SJCRH30 (cell line): ENCODE measurements at regions not wholly inside any gene's neighbourhood (a gene's known extent, or its start where the extent isn't known, plus 50 kb on each side); places are given as distances from the start of the nearest gene placed in this dataset.

ENCODE experiments used
- DNase-seq, 2 experiments: peaks; one replicate each; pipeline ENCODE4 v3.0.0-alpha.2; 2015 to 2020
- H3K27ac ChIP-seq: fragments of 250-450 bp; sonication (Bioruptor Pico); 2 replicates; pipeline ENCODE4 v1.5.1; 2020; ENCODE audit warnings: mild to moderate bottlenecking, moderate library complexity
- H3K27me3 ChIP-seq: fragments of 250-450 bp; sonication (Bioruptor Pico); 2 replicates; pipeline ENCODE4 v1.5.1; 2020; ENCODE audit warnings: mild to moderate bottlenecking, moderate library complexity
- H3K36me3 ChIP-seq: fragments of 250-450 bp; sonication (Bioruptor Pico); 2 replicates; pipeline ENCODE4 v1.5.1; 2020; ENCODE audit warnings: mild to moderate bottlenecking, moderate library complexity
- H3K4me1 ChIP-seq: fragments of 250-450 bp; sonication (Bioruptor Pico); 2 replicates; pipeline ENCODE4 v1.5.1; 2020; ENCODE audit warnings: mild to moderate bottlenecking, moderate library complexity
- H3K4me3 ChIP-seq: fragments of 250-450 bp; sonication (Bioruptor Pico); 2 replicates; pipeline ENCODE4 v1.5.1; 2020; ENCODE audit warnings: mild to moderate bottlenecking, moderate library complexity
- H3K9me3 ChIP-seq: fragments of 250-450 bp; sonication (Bioruptor Pico); replicated peaks from 2 replicates; pipeline ENCODE4 v1.5.1; 2020; ENCODE audit warnings: mild to moderate bottlenecking, moderate library complexity

DNA sequence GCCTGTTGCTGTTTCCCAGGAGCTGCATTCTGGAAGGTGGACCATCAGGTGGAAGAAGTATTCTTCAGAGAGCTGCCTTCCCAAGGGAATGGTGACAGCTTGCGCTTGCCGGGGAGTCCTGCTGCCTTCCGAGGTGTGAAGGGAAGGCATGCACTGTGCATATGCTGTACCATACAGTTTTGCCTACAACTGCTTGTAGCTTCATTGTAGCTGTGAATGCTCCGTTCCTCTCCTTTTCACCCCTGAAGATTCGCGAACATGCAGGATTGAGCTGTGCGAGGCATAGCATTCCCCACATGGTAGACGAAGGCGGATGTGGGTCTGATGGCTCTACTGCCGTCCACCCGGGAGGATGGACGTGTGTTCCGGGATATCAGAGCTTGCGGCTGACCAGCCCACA, 243.2 kb upstream of the TSHZ3 start:
- H3K9me3 ChIP-seq: no peaks in the 10 kb centered on the region
- DNase-seq: no peak
- no peak overlapping the region for H3K27ac ChIP-seq
- H3K4me3 ChIP-seq: no peak overlapping the region
- no peaks in the 10 kb centered on the region for H3K27me3 ChIP-seq
- no peaks in the 10 kb centered on the region for H3K36me3 ChIP-seq
- peaks cover 9% of the 10 kb centered on the region; the same call in 1 of the 2 replicates for H3K4me1 ChIP-seq

DNA sequence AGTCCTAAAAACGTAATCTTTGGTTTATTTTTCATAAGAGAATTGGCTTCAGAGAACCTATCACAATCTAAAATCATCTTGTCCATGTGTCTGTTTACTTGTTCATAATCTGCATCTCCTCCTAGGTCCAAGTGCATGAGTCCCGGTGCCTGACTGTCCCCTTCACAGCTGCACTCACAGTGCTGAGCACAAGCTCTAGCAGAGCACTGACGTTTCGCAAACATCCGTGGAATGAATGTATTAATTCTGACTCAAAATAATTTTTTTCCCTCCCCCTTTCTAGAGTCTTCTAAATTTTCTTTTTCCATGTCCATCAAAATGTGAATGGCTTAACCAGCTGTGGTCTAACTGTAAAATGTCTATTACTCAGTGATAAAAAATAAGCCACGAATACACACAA, 245.5 kb upstream of the TSHZ3 start:
- no peak for DNase-seq
- H3K4me1 ChIP-seq: peaks cover 6% of the 10 kb centered on the region; the same call in 1 of the 2 replicates
- no peak overlapping the region for H3K4me3 ChIP-seq
- H3K9me3 ChIP-seq: no peaks in the 10 kb centered on the region
- no peaks in the 10 kb centered on the region for H3K36me3 ChIP-seq
- no peaks in the 10 kb centered on the region for H3K27me3 ChIP-seq
- H3K27ac ChIP-seq: no peak overlapping the region

DNA sequence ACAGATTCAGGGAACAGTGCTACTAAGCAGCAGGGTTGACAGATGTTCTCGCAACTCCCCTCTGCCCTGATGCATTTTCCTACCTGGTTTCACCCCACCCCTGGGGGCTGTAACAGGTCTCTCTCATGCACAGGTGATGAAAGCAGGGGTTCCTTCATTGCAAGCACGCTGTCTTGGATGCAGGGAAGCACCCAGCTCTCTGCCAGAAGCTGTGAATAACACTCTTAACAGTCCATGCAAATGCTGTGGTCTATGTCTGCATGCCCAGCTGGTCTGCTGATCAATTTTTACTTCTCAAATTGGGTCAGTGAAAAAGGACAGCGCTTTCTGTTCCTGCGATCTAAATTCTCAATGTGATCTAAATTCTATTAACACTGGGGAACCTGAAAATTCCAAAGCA, 246.3 kb upstream of the TSHZ3 start:
- H3K4me1 ChIP-seq: peaks cover 6% of the 10 kb centered on the region; the same call in 1 of the 2 replicates
- no peak overlapping the region for H3K4me3 ChIP-seq
- H3K36me3 ChIP-seq: no peaks in the 10 kb centered on the region
- H3K27ac ChIP-seq: no peak overlapping the region
- no peaks in the 10 kb centered on the region for H3K9me3 ChIP-seq
- H3K27me3 ChIP-seq: no peaks in the 10 kb centered on the region
- DNase-seq: no peak

DNA sequence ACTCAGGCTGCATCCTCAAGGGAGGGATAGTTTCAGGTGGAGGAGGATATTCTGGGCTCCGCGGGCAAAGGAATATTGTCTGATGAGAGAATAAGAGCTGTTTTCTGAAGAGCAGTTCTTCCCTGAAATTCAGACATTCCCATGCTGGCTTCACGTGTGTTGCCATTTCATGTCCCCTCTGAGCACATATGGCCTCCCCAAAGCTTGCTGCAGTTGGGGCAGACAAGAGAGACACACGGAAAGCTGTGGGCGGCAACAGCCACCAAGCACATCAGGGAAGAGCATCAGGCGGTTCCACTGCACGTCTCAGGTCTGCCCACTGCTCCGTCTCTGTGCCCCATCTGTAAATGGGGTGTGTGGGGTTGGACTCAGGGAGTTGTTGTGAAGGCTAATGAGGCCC, 247.5 kb upstream of the TSHZ3 start:
- no peak overlapping the region for H3K4me3 ChIP-seq
- no peaks in the 10 kb centered on the region for H3K27me3 ChIP-seq

DNA sequence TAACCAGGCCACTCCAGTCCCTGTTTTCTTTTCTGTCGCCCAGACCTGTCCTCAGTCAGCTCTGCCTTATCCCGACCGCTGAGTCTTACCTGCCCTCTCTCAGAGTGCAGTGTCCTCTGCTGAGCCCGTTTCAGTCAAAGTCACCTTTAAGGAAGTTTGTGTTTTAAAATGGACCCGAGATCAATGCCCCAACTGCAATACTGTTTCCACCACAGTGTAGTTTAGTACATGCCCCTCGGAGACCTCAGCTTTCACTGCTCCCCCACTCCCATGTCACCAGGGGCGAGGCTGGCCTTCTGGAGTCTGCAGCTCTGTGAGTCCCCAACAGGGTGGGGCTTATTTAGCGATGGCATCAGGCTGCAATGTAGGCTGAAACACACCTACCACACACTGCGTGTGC, 248.4 kb upstream of the TSHZ3 start:
- no peak overlapping the region for H3K27ac ChIP-seq
- H3K4me1 ChIP-seq: peaks cover 6% of the 10 kb centered on the region; the same call in 1 of the 2 replicates
- no peaks in the 10 kb centered on the region for H3K36me3 ChIP-seq
- no peak for DNase-seq
- H3K27me3 ChIP-seq: no peaks in the 10 kb centered on the region
- H3K4me3 ChIP-seq: no peak overlapping the region
- H3K9me3 ChIP-seq: no peaks in the 10 kb centered on the region

More for the DNA sequence above, 247.5 kb upstream of the TSHZ3 start:
- no peaks in the 10 kb centered on the region for H3K9me3 ChIP-seq
- DNase-seq: no peak
- no peaks in the 10 kb centered on the region for H3K36me3 ChIP-seq
- H3K4me1 ChIP-seq: peaks cover 6% of the 10 kb centered on the region; the same call in 1 of the 2 replicates
- no peak overlapping the region for H3K27ac ChIP-seq

DNA sequence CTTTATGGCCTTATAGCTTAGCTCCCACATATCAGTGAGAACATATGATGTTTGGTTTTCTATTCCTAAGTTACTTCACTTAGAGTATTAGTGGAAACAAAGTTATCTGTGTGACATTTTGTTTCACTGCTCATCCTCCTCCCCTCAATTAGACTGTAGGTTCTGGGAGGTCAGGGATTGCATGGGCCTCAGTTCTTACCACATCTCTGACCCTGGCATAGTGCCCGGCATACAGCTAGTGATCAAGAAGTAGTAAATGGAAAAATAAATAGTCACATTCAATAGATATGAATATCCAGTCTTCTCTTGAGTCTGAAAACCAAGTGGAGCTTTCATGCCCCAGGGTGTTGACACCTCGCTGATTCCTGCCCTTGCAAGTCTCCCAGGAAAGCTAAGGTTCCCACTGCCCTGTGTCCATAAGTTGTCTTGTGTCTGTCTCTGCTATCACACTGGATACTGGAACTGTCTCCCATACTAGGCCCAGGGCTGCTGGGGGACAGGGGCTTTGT, 249.5 kb upstream of the TSHZ3 start:
- Histone ChIP-seq H3K4me3 (no peak overlapping the region), H3K4me1 (peaks cover 6% of the 10 kb centered on the region; the same call in 1 of the 2 replicates), H3K9me3 (no peaks in the 10 kb centered on the region), H3K27ac (no peak overlapping the region), H3K36me3 (no peaks in the 10 kb centered on the region), H3K27me3 (no peaks in the 10 kb centered on the region)
- no peak for DNase-seq

DNA sequence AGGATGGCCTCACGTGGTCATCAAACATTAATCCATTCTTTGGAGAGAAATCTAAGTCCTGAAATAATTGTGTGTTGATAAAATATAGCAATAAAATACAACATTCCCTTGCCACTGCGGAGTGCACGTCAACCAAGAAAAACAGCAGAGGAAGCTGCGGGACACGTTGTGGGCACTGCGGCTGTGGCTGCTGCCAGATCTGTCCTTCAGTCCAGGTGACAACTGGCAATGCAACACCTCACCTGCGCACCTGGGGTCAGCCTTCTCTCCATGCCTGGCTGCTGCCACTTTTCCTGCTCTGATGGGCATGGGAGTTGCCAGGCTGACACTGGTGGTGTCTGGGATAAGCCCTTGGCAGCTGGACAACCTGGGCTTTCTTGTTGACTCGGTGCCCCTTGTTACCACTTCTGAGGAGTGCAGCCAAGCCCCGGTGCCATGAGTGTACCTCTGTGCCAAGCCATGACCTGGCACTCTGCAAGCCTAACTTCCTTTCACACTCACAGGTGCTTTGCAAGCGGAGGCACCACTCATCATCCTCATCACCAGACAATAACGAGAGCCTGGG, 251.6 kb upstream of the TSHZ3 start:
- Histone ChIP-seq H3K36me3 (no peaks in the 10 kb centered on the region), H3K27ac (no peak overlapping the region), H3K9me3 (no peaks in the 10 kb centered on the region), H3K27me3 (no peaks in the 10 kb centered on the region), H3K4me1 (no peaks in the 10 kb centered on the region), H3K4me3 (no peak overlapping the region)
- no peak for DNase-seq

DNA sequence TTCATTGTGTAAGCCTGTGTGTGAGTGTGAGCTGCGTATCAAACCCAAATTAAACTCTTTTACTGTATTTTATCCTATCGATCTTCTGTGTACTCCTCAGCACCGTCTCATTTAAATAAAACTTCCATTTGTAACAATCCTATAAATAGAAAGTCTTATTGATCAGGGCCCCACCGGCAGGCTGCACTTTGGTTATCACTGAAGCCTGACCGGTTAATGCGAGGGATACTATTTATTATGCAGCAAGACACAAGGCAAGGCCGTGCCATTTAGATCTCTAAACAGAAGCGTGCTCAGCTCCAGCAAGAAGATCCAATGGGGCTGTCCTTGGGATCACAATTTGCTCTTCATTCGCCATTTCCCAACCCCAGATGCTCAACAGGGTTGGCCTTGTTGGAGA, 252.6 kb upstream of the TSHZ3 start:
- H3K27me3 ChIP-seq: no peaks in the 10 kb centered on the region
- no peaks in the 10 kb centered on the region for H3K36me3 ChIP-seq
- no peaks in the 10 kb centered on the region for H3K9me3 ChIP-seq
- H3K4me1 ChIP-seq: no peaks in the 10 kb centered on the region
- H3K27ac ChIP-seq: no peak overlapping the region
- H3K4me3 ChIP-seq: no peak overlapping the region
- no peak for DNase-seq

DNA sequence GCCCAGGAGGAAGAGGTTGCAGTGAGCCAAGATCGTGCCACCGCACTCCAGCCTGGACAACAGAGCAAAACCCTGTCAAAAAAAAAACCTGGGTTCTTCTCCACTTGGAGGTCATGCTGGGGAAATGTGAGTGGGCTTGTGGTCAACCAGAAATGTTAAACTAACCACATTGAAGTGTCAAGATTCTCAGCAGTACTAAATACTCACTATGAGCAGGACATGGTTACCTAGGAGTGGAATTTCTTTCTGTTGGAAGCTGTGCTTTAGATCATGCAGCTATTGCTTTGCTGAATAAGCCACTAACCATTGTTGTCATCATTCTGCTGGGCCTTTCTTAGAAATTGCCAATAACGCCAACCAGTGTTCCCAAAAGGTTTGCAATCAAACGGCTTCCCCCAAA, 253.3 kb upstream of the TSHZ3 start:
- Histone ChIP-seq H3K27ac (no peak overlapping the region), H3K4me3 (no peak overlapping the region), H3K9me3 (no peaks in the 10 kb centered on the region), H3K4me1 (no peaks in the 10 kb centered on the region), H3K27me3 (no peaks in the 10 kb centered on the region), H3K36me3 (no peaks in the 10 kb centered on the region)
- DNase-seq: peak in 1 of 2 experiments; percentile 49

DNA sequence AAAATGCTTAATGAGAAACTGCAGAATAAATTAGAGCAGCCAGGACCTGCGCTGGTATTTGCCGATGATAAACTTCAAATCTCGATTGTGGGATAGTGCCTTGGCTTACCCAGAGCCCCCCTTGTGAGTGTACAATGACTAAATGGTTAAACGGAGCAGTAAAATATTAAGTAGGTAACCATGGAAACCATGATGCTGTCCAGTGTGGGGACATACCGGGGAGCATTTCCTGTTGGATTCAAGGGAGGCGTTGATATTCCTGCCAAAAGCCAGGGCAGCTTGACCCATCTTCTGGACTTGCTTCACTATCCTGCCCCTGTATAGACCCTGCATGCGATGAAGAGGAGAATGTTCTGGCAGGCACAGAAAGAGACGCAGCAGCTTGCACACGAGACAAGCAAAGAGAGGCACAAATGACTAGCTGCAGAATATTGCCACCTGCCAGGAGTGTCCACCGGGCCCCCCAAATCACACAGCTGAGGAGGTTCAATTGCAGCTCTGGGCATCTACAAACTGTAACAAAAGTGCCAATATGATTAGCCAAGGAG, 255.3 kb upstream of the TSHZ3 start:
- no peaks in the 10 kb centered on the region for H3K27me3 ChIP-seq
- no peaks in the 10 kb centered on the region for H3K36me3 ChIP-seq
- no peaks in the 10 kb centered on the region for H3K4me1 ChIP-seq
- H3K4me3 ChIP-seq: no peak overlapping the region
- H3K27ac ChIP-seq: no peak overlapping the region
- no peaks in the 10 kb centered on the region for H3K9me3 ChIP-seq
- no peak for DNase-seq

DNA sequence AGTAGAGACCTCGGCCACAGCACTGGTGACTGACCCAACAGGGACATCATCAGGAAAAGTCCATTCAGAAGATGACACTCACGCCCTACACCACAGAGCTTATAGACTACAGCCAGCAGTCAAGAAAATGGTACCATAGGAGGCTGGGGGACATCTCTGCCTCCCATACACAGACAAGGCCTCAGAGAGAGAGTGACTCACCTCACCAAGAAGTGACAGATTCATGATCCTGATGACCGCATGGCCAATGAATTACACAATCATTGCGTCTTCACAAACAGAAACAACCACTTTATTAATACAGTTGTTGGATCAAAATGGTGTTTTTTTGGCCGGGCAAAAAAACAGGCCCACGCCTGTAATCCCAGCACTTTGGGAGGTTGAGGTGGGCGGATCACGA, 260.8 kb upstream of the TSHZ3 start:
- H3K27ac ChIP-seq: no peak overlapping the region
- no peak for DNase-seq
- H3K27me3 ChIP-seq: no peaks in the 10 kb centered on the region
- H3K4me1 ChIP-seq: peaks cover 4% of the 10 kb centered on the region; the same call in 1 of the 2 replicates
- no peaks in the 10 kb centered on the region for H3K9me3 ChIP-seq
- no peak overlapping the region for H3K4me3 ChIP-seq
- H3K36me3 ChIP-seq: no peaks in the 10 kb centered on the region

DNA sequence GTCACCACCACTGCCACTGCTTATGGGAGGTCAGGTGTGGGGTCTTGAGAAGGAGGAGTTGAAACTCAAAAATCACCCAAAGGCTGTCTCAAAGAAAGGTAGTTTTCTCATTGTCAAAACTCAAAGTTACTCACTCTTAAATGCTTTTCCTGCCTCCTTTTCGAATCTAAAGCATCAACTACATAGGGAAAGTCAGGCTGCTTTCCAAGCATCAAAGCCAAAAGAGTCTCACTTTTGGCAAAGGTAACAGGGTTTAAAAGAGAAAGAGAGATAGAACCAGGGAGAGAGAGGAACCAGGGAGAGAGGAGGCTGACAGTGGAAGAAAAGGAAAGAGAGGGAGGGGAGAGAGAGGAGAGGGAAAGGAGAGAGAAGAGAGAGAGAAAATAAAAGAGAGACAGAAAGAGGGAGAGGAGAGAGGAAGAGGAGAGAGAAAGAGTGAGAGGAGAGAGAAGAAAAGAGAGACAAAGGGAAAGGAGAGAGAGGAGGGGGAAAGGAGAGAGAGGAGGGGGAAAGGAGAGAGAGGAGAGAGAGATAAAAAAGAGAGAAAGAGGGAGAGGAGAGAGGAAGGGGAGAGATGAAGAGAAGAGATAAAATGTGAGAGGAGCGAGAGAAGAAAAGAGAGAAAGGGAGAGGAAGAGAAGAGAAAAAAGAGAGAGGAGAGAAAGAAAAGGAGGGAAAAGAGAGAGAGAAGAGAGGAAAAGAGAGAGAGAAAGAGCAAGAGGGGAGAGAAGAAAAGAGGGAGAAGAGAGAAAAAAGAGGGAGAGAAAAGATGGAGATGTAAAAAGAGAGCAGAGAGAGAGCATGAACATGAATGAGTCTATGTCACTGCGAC, 262.0 kb upstream of the TSHZ3 start:
- Histone ChIP-seq H3K4me1 (peaks cover 4% of the 10 kb centered on the region; the same call in 1 of the 2 replicates), H3K36me3 (no peaks in the 10 kb centered on the region), H3K27me3 (no peaks in the 10 kb centered on the region), H3K4me3 (no peak overlapping the region), H3K27ac (no peak overlapping the region), H3K9me3 (0 out of 2 replicates have a peak, but pooled peaks cover 3% of the 10 kb centered on the region)
- no peak for DNase-seq

DNA sequence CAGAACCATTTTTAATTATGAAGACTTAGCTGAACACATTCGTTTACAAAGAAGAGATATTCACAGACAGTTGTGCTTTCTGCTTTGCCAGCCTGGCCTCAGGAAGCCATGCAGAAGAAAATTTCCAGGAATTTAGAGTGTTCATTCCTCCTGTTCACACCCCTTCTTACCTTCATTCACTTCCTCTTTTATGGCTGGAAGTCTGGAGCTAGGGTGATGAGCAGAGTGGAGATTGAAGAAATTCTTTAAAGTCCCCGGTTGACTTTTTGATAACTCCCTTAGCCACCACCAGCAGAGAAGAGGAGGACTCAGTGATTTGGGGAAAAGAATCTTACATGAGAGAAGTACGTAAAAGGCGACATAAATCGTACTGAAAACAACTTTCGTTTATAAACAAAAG, 263.6 kb upstream of the TSHZ3 start:
- Histone ChIP-seq H3K36me3 (no peaks in the 10 kb centered on the region), H3K4me3 (no peak overlapping the region), H3K27ac (no peak overlapping the region), H3K27me3 (no peaks in the 10 kb centered on the region), H3K9me3 (0 out of 2 replicates have a peak, but pooled peaks cover 3% of the 10 kb centered on the region), H3K4me1 (peaks cover 4% of the 10 kb centered on the region; the same call in 1 of the 2 replicates)
- DNase-seq: no peak

DNA sequence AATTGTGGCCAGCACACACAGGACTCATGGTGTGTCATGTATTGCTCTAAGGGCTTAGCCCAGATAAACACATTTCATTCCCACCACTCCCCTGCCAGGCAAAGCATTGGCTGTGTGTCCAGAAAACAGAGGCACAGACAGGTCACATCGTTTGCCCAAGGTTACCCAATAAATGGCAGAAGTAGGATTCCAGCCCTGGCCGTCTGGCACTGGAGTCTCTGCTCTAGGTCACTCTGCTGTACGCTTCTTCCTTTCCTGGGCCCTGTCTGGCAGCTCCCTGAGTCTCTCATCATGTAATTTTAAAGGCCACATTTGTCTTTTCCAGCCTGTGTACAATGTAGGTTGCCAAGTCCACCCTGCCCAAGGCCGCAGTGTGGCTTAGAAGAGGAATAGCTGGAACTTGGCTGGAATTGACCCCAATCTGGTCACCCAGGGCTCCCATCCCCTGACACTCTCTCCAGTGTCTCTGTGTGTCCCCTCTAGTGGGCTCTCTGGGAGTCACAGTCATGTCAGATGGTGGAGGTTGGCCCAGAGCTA, 264.5 kb upstream of the TSHZ3 start:
- 0 out of 2 replicates have a peak, but pooled peaks cover 3% of the 10 kb centered on the region for H3K9me3 ChIP-seq
- H3K4me1 ChIP-seq: peaks cover 4% of the 10 kb centered on the region; the same call in 1 of the 2 replicates
- no peak overlapping the region for H3K27ac ChIP-seq
- DNase-seq: peak; percentile 39 to 67
- no peaks in the 10 kb centered on the region for H3K27me3 ChIP-seq
- no peak overlapping the region for H3K4me3 ChIP-seq
- no peaks in the 10 kb centered on the region for H3K36me3 ChIP-seq

DNA sequence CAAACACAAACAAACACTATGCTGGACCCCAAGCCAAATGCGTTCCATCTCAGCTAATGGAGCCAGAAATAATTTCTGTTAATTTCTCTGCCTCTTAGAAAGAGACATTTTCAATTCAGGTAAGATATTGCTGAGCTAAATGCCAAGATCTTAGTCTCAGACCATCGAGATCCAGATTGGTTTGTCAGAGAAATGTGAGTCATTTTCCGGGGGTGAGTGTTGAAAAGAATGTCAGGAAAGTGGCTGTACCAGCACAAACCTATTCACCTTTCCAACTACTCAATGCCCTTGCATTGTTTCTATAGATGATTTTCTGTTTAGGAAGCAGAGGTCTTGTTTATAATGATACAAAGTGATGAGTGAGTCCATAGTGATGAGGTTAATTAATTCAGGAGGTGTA, 266.8 kb upstream of the TSHZ3 start:
- H3K36me3 ChIP-seq: no peaks in the 10 kb centered on the region
- H3K9me3 ChIP-seq: 0 out of 2 replicates have a peak, but pooled peaks cover 3% of the 10 kb centered on the region
- H3K4me3 ChIP-seq: no peak overlapping the region
- H3K27me3 ChIP-seq: no peaks in the 10 kb centered on the region
- H3K4me1 ChIP-seq: peaks cover 4% of the 10 kb centered on the region; the same call in 1 of the 2 replicates
- H3K27ac ChIP-seq: no peak overlapping the region
- DNase-seq: no peak
